HCT116 (cell line): ENCODE measurements at regions not wholly inside any gene's neighbourhood (a gene's known extent, or its start where the extent isn't known, plus 50 kb on each side); places are given as distances from the start of the nearest gene placed in this dataset.

Source experiments
- ATAC-seq: fragments of 200-7000 bp; cut with Tn5 transposase; 2 replicates; pipeline ENCODE4 v1.9.1; 2020; ENCODE audit warnings: mild to moderate bottlenecking, moderate library complexity
- BruUV-seq: library from RNA; stranded (reverse); fragments of 400-500 nt; replicated peaks from 2 replicates; lab custom pipeline; 2021; lab: Mats Ljungman, UMichigan
- CTCF ChIA-PET: fragments of 300-600 bp; sonication (Branson Sonifier 250); formaldehyde crosslinking; loops from one replicate; lab custom pipeline; 2021; ENCODE audit warnings: antibody characterized with exemption; lab: Charles Lee
- POLR2A ChIA-PET: fragments of 300-600, 350-600 bp; sonication (Branson Sonifier 250); formaldehyde crosslinking; loops from one replicate; lab custom pipeline; 2021; ENCODE audit warnings: antibody characterized with exemption; lab: Charles Lee
- RAD21 ChIA-PET, 2 experiments: fragments of 300-600 bp; sonication (Branson Sonifier 250); formaldehyde crosslinking; loops; one replicate each; lab custom pipeline; 2023; ENCODE audit warnings: low total read pairs in 2 of 2; ENCODE audit not compliant: uncharacterized antibody in 2 of 2, unreplicated experiment in 2 of 2, low non-redundant PET in 1 of 2; lab: Charles Lee
- DNase-seq: peaks from one replicate; pipeline ENCODE4 v3.0.0-alpha.2; 2010; ENCODE audit warnings: low read depth, low spot score
- H2AFZ ChIP-seq: fragments of 200-600 bp; shearing (Covaris generic), sonication (generic); 2 replicates; pipeline ENCODE4 v1.6.1; 2017; ENCODE audit warnings: low read depth, mixed run types, mixed read lengths, antibody characterized with exemption, low read length; ENCODE audit not compliant: poor library complexity, severe bottlenecking
- H3K27ac ChIP-seq: 2 replicates; pipeline ENCODE4 v1.5.1; 2012; ENCODE audit warnings: low read depth, low read length
- H3K27me3 ChIP-seq: fragments of 200-600 bp; sonication (generic); 2 replicates; pipeline ENCODE4 v1.6.1; 2016; ENCODE audit warnings: mixed run types, low read length, mixed read lengths; ENCODE audit not compliant: insufficient read depth
- H3K36me3 ChIP-seq, 2 experiments: fragments of 200-500 bp in 1 of 2; fragments of 200-600 bp in 1 of 2; sonication (Bioruptor generic) in 1 of 2; sonication (generic) in 1 of 2; 2 replicates each; pipeline versions ENCODE4 v1.5.1 to v1.6.1; 2014 to 2016; ENCODE audit warnings: low read length in 2 of 2, inconsistent platforms in 1 of 2, mixed read lengths in 1 of 2, mixed run types in 1 of 2; ENCODE audit not compliant: insufficient read depth in 2 of 2, control insufficient read depth in 1 of 2
- H3K4me1 ChIP-seq, 2 experiments: fragments of 200-600 bp in 1 of 2; sonication (generic) in 1 of 2; 2 replicates each; pipeline versions ENCODE4 v1.5.1 to v1.6.1; 2012 to 2017; ENCODE audit warnings: low read length in 2 of 2, inconsistent platforms in 1 of 2, mild to moderate bottlenecking in 1 of 2, mixed read lengths in 1 of 2, mixed run types in 1 of 2, moderate library complexity in 1 of 2; ENCODE audit not compliant: insufficient read depth in 2 of 2, control insufficient read depth in 1 of 2
- H3K4me2 ChIP-seq: fragments of 200-600 bp; sonication (generic); 2 replicates; pipeline ENCODE4 v1.6.1; 2017; ENCODE audit warnings: mixed run types, low read length, mixed read lengths
- H3K4me3 ChIP-seq, 2 experiments: fragments of 200-600 bp in 1 of 2; sonication (generic) in 1 of 2; replicated peaks in 1 of 2; 2 replicates each; pipeline ENCODE4 v1.5.1; 2011 to 2016; ENCODE audit warnings: low read length in 2 of 2, control low read depth in 1 of 2, low read depth in 1 of 2, mild to moderate bottlenecking in 1 of 2, mixed read lengths in 1 of 2, mixed run types in 1 of 2
- H3K79me2 ChIP-seq: fragments of 200-600 bp; sonication (generic); 2 replicates; pipeline ENCODE4 v1.6.1; 2017; ENCODE audit warnings: mild to moderate bottlenecking, mixed run types, low read length, moderate library complexity, mixed read lengths; ENCODE audit not compliant: insufficient read depth
- H3K9ac ChIP-seq: fragments of 200-600 bp; sonication (generic); 2 replicates; pipeline ENCODE4 v1.6.1; 2016; ENCODE audit warnings: low read length, mixed read lengths
- H3K9me2 ChIP-seq: fragments of 200-600 bp; sonication (generic), shearing (Covaris generic); 2 replicates; pipeline ENCODE4 v1.6.1; 2017; ENCODE audit warnings: mixed run types, mild to moderate bottlenecking, moderate library complexity; ENCODE audit not compliant: insufficient read depth
- H3K9me3 ChIP-seq, 2 experiments: fragments of 200-500 bp in 1 of 2; fragments of 200-600 bp in 1 of 2; sonication (Bioruptor generic) in 1 of 2; sonication (generic) in 1 of 2; 2 replicates each; pipeline ENCODE4 v1.6.1; 2014 to 2017; ENCODE audit warnings: low read length in 2 of 2, mixed read lengths in 2 of 2, inconsistent platforms in 1 of 2, low read depth in 1 of 2, mild to moderate bottlenecking in 1 of 2, mixed run types in 1 of 2, moderate library complexity in 1 of 2; ENCODE audit not compliant: control insufficient read depth in 1 of 2, insufficient read depth in 1 of 2
- H4K20me1 ChIP-seq: fragments of 200-600 bp; sonication (generic), shearing (Covaris generic); 2 replicates; pipeline ENCODE4 v1.6.1; 2017; ENCODE audit warnings: mixed run types, mild to moderate bottlenecking, moderate library complexity; ENCODE audit not compliant: insufficient read depth
- ELF1 ChIP-seq: IDR thresholded peaks from 2 replicates; pipeline ENCODE4 v1.6.1; 2012; ENCODE audit warnings: low read depth, borderline replicate concordance
- EZH2 ChIP-seq: fragments of 200-600 bp; sonication (generic); IDR thresholded peaks from 2 replicates; pipeline ENCODE4 v1.6.1; 2017; ENCODE audit warnings: antibody characterized with exemption, mixed run types
- RAD21 ChIP-seq: IDR thresholded peaks from 2 replicates; pipeline ENCODE4 v1.6.1; 2012; ENCODE audit warnings: low read depth, mild to moderate bottlenecking
- SRF ChIP-seq: IDR thresholded peaks from 2 replicates; pipeline ENCODE4 v1.6.1; 2012; ENCODE audit warnings: low read depth
- TCF7L2 ChIP-seq: IDR thresholded peaks from 2 replicates; pipeline ENCODE4 v1.7.0; 2011; ENCODE audit warnings: borderline replicate concordance, inconsistent platforms; ENCODE audit not compliant: insufficient read depth, insufficient read length; ENCODE audit errors: extremely low read depth
- YY1 ChIP-seq: IDR thresholded peaks from 2 replicates; pipeline ENCODE4 v1.6.1; 2011; ENCODE audit warnings: low read length, low read depth, moderate library complexity, mild to moderate bottlenecking; ENCODE audit not compliant: insufficient replicate concordance; ENCODE audit errors: extremely low read depth
- intact Hi-C: fragments of 100-400 bp; cut with micrococcal nuclease; formaldehyde crosslinking; loops from 2 replicates; pipeline ENCODE4 v1.10.0; 2022
- TF ChIP-seq, protein P1 (sequence below): IDR thresholded peaks from 2 replicates; pipeline ENCODE4 v1.6.1; 2011; ENCODE audit warnings: mild to moderate bottlenecking, low read length, moderate library complexity; ENCODE audit not compliant: insufficient replicate concordance; ENCODE audit errors: extremely low read depth
- TF ChIP-seq, protein P2 (sequence below), 3 experiments: fragments of 200-600 bp in 1 of 3; sonication (generic) in 1 of 3; IDR thresholded peaks in 2 of 3; conservative IDR thresholded peaks in 1 of 3; 2 replicates each; pipeline ENCODE4 v1.5.1; 2012 to 2017; ENCODE audit warnings: low read depth in 2 of 3, low read length in 2 of 3, antibody characterized with exemption in 1 of 3, borderline replicate concordance in 1 of 3, control low read depth in 1 of 3, mild to moderate bottlenecking in 1 of 3, mixed read lengths in 1 of 3, mixed run types in 1 of 3, moderate library complexity in 1 of 3; ENCODE audit not compliant: insufficient read depth in 1 of 3
- TF ChIP-seq, protein P3 (sequence below): IDR thresholded peaks from 2 replicates; pipeline ENCODE4 v1.6.1; 2012

DNA sequence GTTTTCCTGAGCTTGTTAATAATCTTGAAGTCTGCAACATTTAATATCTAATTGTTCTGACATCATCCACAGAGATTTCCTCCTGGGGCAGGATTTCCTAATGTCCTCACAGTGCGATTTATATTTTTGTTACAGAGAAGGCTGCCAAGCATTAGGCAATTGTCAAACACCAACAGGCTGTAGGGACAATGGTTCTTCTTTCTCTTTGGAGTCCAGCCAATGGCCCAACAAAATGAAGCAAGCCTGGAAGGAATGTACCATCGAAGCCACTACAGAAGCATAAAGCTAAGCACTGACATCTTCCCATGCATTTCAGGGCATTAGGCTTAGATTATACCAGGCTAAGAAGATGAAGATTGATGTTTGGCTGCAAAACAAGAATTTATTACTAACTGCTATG, 173.0 kb upstream of the FRMD4B start:
- H3K27ac ChIP-seq = no peak overlapping the region
- no peak for ATAC-seq
- BruUV-seq = no TSS peak

More for the DNA sequence above, 173.0 kb upstream of the FRMD4B start:
- Histone ChIP-seq H3K36me3 (no peaks in the 10 kb centered on the region), H3K4me2 (no peak overlapping the region), H3K9me2 (no peaks in the 10 kb centered on the region), H3K4me3 (no peak overlapping the region), H3K9me3 (no peaks in the 10 kb centered on the region), H3K79me2 (no peaks in the 10 kb centered on the region), H3K4me1 (no peaks in the 10 kb centered on the region), H3K27me3 (no peaks in the 10 kb centered on the region), H3K9ac (no peak overlapping the region), H2AFZ (no peak overlapping the region), H4K20me1 (no peaks in the 10 kb centered on the region)
- ChIA-PET POLR2A (no interaction called here), CTCF (no interaction called here), RAD21 (no interaction called here)
- no peak for DNase-seq
- no peak for TF ChIP-seq YY1
- TF ChIP-seq SRF = no peak
- TF ChIP-seq, protein P1, sequence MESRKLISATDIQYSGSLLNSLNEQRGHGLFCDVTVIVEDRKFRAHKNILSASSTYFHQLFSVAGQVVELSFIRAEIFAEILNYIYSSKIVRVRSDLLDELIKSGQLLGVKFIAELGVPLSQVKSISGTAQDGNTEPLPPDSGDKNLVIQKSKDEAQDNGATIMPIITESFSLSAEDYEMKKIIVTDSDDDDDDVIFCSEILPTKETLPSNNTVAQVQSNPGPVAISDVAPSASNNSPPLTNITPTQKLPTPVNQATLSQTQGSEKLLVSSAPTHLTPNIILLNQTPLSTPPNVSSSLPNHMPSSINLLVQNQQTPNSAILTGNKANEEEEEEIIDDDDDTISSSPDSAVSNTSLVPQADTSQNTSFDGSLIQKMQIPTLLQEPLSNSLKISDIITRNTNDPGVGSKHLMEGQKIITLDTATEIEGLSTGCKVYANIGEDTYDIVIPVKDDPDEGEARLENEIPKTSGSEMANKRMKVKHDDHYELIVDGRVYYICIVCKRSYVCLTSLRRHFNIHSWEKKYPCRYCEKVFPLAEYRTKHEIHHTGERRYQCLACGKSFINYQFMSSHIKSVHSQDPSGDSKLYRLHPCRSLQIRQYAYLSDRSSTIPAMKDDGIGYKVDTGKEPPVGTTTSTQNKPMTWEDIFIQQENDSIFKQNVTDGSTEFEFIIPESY = no peak
- TF ChIP-seq, protein P2, sequence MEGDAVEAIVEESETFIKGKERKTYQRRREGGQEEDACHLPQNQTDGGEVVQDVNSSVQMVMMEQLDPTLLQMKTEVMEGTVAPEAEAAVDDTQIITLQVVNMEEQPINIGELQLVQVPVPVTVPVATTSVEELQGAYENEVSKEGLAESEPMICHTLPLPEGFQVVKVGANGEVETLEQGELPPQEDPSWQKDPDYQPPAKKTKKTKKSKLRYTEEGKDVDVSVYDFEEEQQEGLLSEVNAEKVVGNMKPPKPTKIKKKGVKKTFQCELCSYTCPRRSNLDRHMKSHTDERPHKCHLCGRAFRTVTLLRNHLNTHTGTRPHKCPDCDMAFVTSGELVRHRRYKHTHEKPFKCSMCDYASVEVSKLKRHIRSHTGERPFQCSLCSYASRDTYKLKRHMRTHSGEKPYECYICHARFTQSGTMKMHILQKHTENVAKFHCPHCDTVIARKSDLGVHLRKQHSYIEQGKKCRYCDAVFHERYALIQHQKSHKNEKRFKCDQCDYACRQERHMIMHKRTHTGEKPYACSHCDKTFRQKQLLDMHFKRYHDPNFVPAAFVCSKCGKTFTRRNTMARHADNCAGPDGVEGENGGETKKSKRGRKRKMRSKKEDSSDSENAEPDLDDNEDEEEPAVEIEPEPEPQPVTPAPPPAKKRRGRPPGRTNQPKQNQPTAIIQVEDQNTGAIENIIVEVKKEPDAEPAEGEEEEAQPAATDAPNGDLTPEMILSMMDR (IDR thresholded peaks at IDR 0.05 in 2 of 3, conservative IDR thresholded peaks at IDR 0.05 in 1 of 3; ENCODE audit: borderline replicate concordance in 1 of 3, insufficient read depth in 1 of 3, low read depth in 2 of 3, low read length in 2 of 3) = no peak
- TF ChIP-seq TCF7L2 = no peak
- no peak for TF ChIP-seq EZH2
- TF ChIP-seq ELF1 = no peak
- no peak for TF ChIP-seq RAD21
- TF ChIP-seq, protein P3, sequence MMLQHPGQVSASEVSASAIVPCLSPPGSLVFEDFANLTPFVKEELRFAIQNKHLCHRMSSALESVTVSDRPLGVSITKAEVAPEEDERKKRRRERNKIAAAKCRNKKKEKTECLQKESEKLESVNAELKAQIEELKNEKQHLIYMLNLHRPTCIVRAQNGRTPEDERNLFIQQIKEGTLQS = no peak
- intact Hi-C loops = no loop called here
